H54 (cell line): ENCODE measurements at regions not wholly inside any gene's neighbourhood (a gene's known extent, or its start where the extent isn't known, plus 50 kb on each side); places are given as distances from the start of the nearest gene placed in this dataset.
A peak's percentile ranks its signal among the peaks of the same experiment; 100 is the strongest.

Experiments
- DNase-seq: peaks from one replicate; pipeline ENCODE4 v3.0.0; 2011; ENCODE audit warnings: low spot score, mixed read lengths; ENCODE audit not compliant: insufficient read length
- FAIRE-seq: peaks from 3 replicates; lab custom pipeline; 2011; peaks lifted over from hg19 to GRCh38; lab: Jason Lieb, UNC
- POLR2A ChIP-seq: IDR thresholded peaks from 2 replicates; pipeline ENCODE4 v1.6.1; 2011; ENCODE audit warnings: low read depth, mild to moderate bottlenecking, low read length

- DNase-seq (no peak), FAIRE-seq (no peak)
- TF ChIP-seq POLR2A: no peak
These were observed 257.6 kb upstream of the STT3B start for GRCh38 chr3:31275038-31275572.

- TF ChIP-seq POLR2A: no peak
- DNase-seq (no peak), FAIRE-seq (no peak)
These were observed 257.1 kb upstream of the STT3B start for GRCh38 chr3:31275583-31275982.

GRCh38 chr3:31277582-31277981 lies 255.1 kb upstream of the STT3B start:
- FAIRE-seq (no peak), DNase-seq (no peak)
- no peak for TF ChIP-seq POLR2A

GRCh38 chr3:31278532-31278931 lies 254.2 kb upstream of the STT3B start:
- no peak for TF ChIP-seq POLR2A
- DNase-seq (no peak), FAIRE-seq (no peak)

GRCh38 chr3:31284776-31285175 lies 247.9 kb upstream of the STT3B start:
- FAIRE-seq: no peak
- no peak for TF ChIP-seq POLR2A
- no peak for DNase-seq

GRCh38 chr3:31285833-31286486 lies 246.8 kb upstream of the STT3B start:
- FAIRE-seq (no peak), DNase-seq (no peak)
- no peak for TF ChIP-seq POLR2A

- DNase-seq (no peak), FAIRE-seq (no peak)
- TF ChIP-seq POLR2A: no peak
These were observed 244.5 kb upstream of the STT3B start for GRCh38 chr3:31288224-31288623.

- TF ChIP-seq POLR2A: no peak
- FAIRE-seq (peak; percentile 58), DNase-seq (peak; percentile 19)
These were observed 244.1 kb upstream of the STT3B start for GRCh38 chr3:31288641-31289100.

GRCh38 chr3:31289584-31289983 lies 243.1 kb upstream of the STT3B start:
- DNase-seq (no peak), FAIRE-seq (no peak)
- TF ChIP-seq POLR2A: no peak

- no peak for TF ChIP-seq POLR2A
- no peak for FAIRE-seq
- no peak for DNase-seq
These were observed 242.7 kb upstream of the STT3B start for GRCh38 chr3:31290046-31290445.

GRCh38 chr3:31291818-31292217 lies 240.9 kb upstream of the STT3B start:
- FAIRE-seq (no peak), DNase-seq (no peak)
- TF ChIP-seq POLR2A: no peak

- FAIRE-seq (no peak), DNase-seq (no peak)
- no peak for TF ChIP-seq POLR2A
These were observed 238.1 kb upstream of the STT3B start for GRCh38 chr3:31294430-31295149.

- DNase-seq (no peak), FAIRE-seq (no peak)
- TF ChIP-seq POLR2A: no peak
These were observed 237.5 kb upstream of the STT3B start for GRCh38 chr3:31295150-31295765.

GRCh38 chr3:31297726-31298298 lies 234.9 kb upstream of the STT3B start:
- DNase-seq: no peak
- FAIRE-seq: no peak
- no peak for TF ChIP-seq POLR2A
